GM12878 (cell line): ENCODE measurements at regions not wholly inside any gene's neighbourhood (a gene's known extent, or its start where the extent isn't known, plus 50 kb on each side); places are given as distances from the start of the nearest gene placed in this dataset.

Experiments used
- ATAC-seq: fragments of 200-7000 bp; cut with Tn5 transposase; 3 replicates; pipeline ENCODE4 v1.9.1; 2020; ENCODE audit warnings: mild to moderate bottlenecking, moderate library complexity
- BruUV-seq: library from RNA; stranded (reverse); fragments of 400-500 nt; replicated peaks from 2 replicates; lab custom pipeline; 2021; lab: Mats Ljungman, UMichigan
- CTCF ChIA-PET: fragments of 300-600 bp; sonication (Branson Sonifier 250); formaldehyde crosslinking; extraction: SDS; loops from one replicate; lab custom pipeline; 2021; ENCODE audit warnings: inconsistent platforms; lab: Yijun Ruan, JAX
- POLR2A ChIA-PET: fragments of 350-600 bp; formaldehyde crosslinking; extraction: SDS; loops from one replicate; lab custom pipeline; 2021; ENCODE audit warnings: inconsistent platforms; lab: Charles Lee
- RAD21 ChIA-PET: fragments of 300-600 bp; sonication (Branson Sonifier 250); formaldehyde crosslinking; loops from one replicate; lab custom pipeline; 2023; ENCODE audit warnings: antibody characterized with exemption; ENCODE audit not compliant: unreplicated experiment; lab: Charles Lee
- SMC1A ChIA-PET: fragments of 300-600 bp; sonication (Branson Sonifier 250); formaldehyde crosslinking; loops from one replicate; lab custom pipeline; 2023; ENCODE audit not compliant: unreplicated experiment, uncharacterized antibody; lab: Charles Lee
- DNase-seq: peaks from one replicate; pipeline ENCODE4 v3.0.0-alpha.2; 2011; ENCODE audit warnings: low read depth, low spot score
- FAIRE-seq: peaks from 3 replicates; lab custom pipeline; 2011; peaks lifted over from hg19 to GRCh38; lab: Jason Lieb, UNC
- H2AFZ ChIP-seq: 2 replicates; pipeline ENCODE4 v1.6.0; 2011; ENCODE audit warnings: low read depth, low read length, control low read depth; ENCODE audit not compliant: control insufficient read depth
- H3K27ac ChIP-seq: 2 replicates; pipeline ENCODE4 v1.5.1; 2011; ENCODE audit warnings: control low read depth; ENCODE audit not compliant: control insufficient read depth, insufficient read depth
- H3K27me3 ChIP-seq, 2 experiments: replicated peaks in 1 of 2; 2 replicates each; pipeline versions ENCODE4 v1.6.0 to v1.6.1; 2011; ENCODE audit warnings: low read length in 1 of 2; ENCODE audit not compliant: control insufficient read depth in 2 of 2, insufficient read depth in 2 of 2
- H3K36me3 ChIP-seq, 2 experiments: 2 replicates each; pipeline ENCODE4 v1.5.1; 2011; ENCODE audit warnings: low read length in 1 of 2; ENCODE audit not compliant: control insufficient read depth in 2 of 2, insufficient read depth in 2 of 2
- H3K4me1 ChIP-seq: 2 replicates; pipeline ENCODE4 v1.6.1; 2011; ENCODE audit warnings: mild to moderate bottlenecking, low read length, moderate library complexity, mixed read lengths; ENCODE audit not compliant: control insufficient read depth, insufficient read depth
- H3K4me2 ChIP-seq: 2 replicates; pipeline ENCODE4 v1.6.0; 2011; ENCODE audit warnings: control low read depth; ENCODE audit not compliant: control insufficient read depth, insufficient read depth
- H3K4me3 ChIP-seq: fragments of 200-600 bp; sonication (generic); 2 replicates; pipeline ENCODE4 v1.5.1; 2016
- H3K79me2 ChIP-seq: 2 replicates; pipeline ENCODE4 v1.6.0; 2011; ENCODE audit warnings: low read length; ENCODE audit not compliant: control insufficient read depth, insufficient read depth
- H3K9ac ChIP-seq: 2 replicates; pipeline ENCODE4 v1.8.0; 2011; ENCODE audit warnings: low read length, control low read depth, mixed read lengths; ENCODE audit not compliant: control insufficient read depth, insufficient read depth
- H3K9me3 ChIP-seq: replicated peaks from 3 replicates; pipeline ENCODE4 v1.5.1; 2011; ENCODE audit warnings: mild to moderate bottlenecking, low read length; ENCODE audit not compliant: control insufficient read depth, insufficient read depth
- H4K20me1 ChIP-seq: 2 replicates; pipeline ENCODE4 v1.6.0; 2011; ENCODE audit not compliant: control insufficient read depth, insufficient read depth
- BMI1 ChIP-seq: fragments of 450-650 bp; IDR thresholded peaks from 2 replicates; pipeline ENCODE4 v1.6.1; 2016; ENCODE audit warnings: mild to moderate bottlenecking, moderate library complexity, borderline replicate concordance
- EED ChIP-seq: sonication (generic); IDR thresholded peaks from 2 replicates; pipeline ENCODE4 v1.6.1; 2016; ENCODE audit warnings: antibody characterized with exemption, low read depth
- IKZF1 ChIP-seq: fragments of 450-650 bp; conservative IDR thresholded peaks from 2 replicates; pipeline ENCODE4 v1.6.1; 2017; ENCODE audit warnings: antibody characterized with exemption, mild to moderate bottlenecking
- IRF4 ChIP-seq: IDR thresholded peaks from 2 replicates; pipeline ENCODE4 v1.6.1; 2011; ENCODE audit warnings: low read depth, low read length
- JUNB ChIP-seq: IDR thresholded peaks from 2 replicates; pipeline ENCODE4 v1.6.1; 2016; ENCODE audit warnings: antibody characterized with exemption, mild to moderate bottlenecking
- KDM1A ChIP-seq: fragments of 200-600 bp; sonication (generic); IDR thresholded peaks from 2 replicates; pipeline ENCODE4 v1.6.1; 2016; ENCODE audit warnings: borderline replicate concordance
- MAX ChIP-seq: IDR thresholded peaks from 2 replicates; pipeline ENCODE4 v1.6.1; 2012; ENCODE audit warnings: low read depth, low read length, improper control_type of control experiment
- NFIC ChIP-seq: IDR thresholded peaks from 2 replicates; pipeline ENCODE4 v1.6.1; 2012; ENCODE audit warnings: low read depth, mild to moderate bottlenecking, inconsistent platforms, low read length, moderate library complexity
- NFYB ChIP-seq: IDR thresholded peaks from 2 replicates; pipeline ENCODE4 v1.6.1; 2011; ENCODE audit warnings: low read depth, mild to moderate bottlenecking, low read length, improper control_type of control experiment, moderate library complexity; ENCODE audit not compliant: insufficient read depth
- PRDM15 ChIP-seq: fragments of 450-650 bp; formaldehyde crosslinking; IDR thresholded peaks from 2 replicates; pipeline ENCODE4 v1.4.0; 2020; ENCODE audit warnings: mild to moderate bottlenecking, moderate library complexity
- SIN3A ChIP-seq: IDR thresholded peaks from 2 replicates; pipeline ENCODE4 v1.6.1; 2012; ENCODE audit warnings: low read depth, low read length, improper control_type of control experiment
- STAT1 ChIP-seq: fragments of 450-650 bp; conservative IDR thresholded peaks from 2 replicates; pipeline ENCODE4 v1.6.1; 2014; ENCODE audit warnings: antibody characterized with exemption, mild to moderate bottlenecking
- SUZ12 ChIP-seq: fragments of 200-600 bp; sonication (generic); IDR thresholded peaks from one replicate; pipeline ENCODE4 v1.6.1; 2018; ENCODE audit warnings: antibody characterized with exemption, mild to moderate bottlenecking; ENCODE audit not compliant: unreplicated experiment
- ZBED1 ChIP-seq: IDR thresholded peaks from 2 replicates; pipeline ENCODE4 v1.6.1; 2016; ENCODE audit warnings: borderline replicate concordance
- WGBS: methylation state at CpG from one replicate; pipeline ENCODE4 v1.1.6; 2016; ENCODE audit warnings: low lambda C conversion rate; ENCODE audit not compliant: insufficient replicate concordance, insufficient coverage; ENCODE audit errors: missing lambda C conversion rate; 5-methylcytosine and 5-hydroxymethylcytosine counted together
- in situ Hi-C: fragments of 300-500 bp; cut with MboI; formaldehyde crosslinking; loops from 9 replicates; pipeline ENCODE4 v1.14.3; 2018; ENCODE audit warnings: mixed read lengths
- intact Hi-C: fragments of 100-400 bp; cut with micrococcal nuclease; formaldehyde crosslinking; loops from one replicate; pipeline ENCODE4 v1.14.2; 2022; ENCODE audit not compliant: unreplicated experiment
- TF ChIP-seq, protein P1 (sequence below): fragments of 450-650 bp; IDR thresholded peaks from 2 replicates; pipeline ENCODE4 v1.6.1; 2016; ENCODE audit warnings: mild to moderate bottlenecking

- no peak for TF ChIP-seq PRDM15 (CRISPR knock-in tag)
- TF ChIP-seq STAT1 = no peak
- no peak for TF ChIP-seq KDM1A
- no peak for TF ChIP-seq BMI1
- no peak for TF ChIP-seq MAX
These were observed 360.5 kb downstream of the ICE1 start (continued) for GRCh38 chr5:5783021-5783420.

DNA sequence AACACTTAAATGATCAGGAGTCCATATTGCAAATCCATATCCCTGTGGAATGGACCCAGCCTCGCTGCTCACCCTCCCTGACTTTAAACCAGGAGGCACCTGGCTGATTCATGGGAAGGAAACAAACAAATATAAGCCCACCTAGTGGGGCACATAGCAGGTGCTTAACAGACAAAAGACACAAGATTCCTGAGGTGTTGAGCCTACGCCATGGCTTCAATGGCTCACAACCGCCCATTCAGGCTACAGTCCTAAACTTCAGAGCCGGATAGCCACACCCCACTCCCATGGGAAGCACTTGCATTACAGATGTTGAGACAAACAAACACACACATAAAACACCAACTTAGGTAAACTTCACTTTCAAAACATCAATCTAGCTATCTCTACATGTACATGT is 359.9 kb downstream of the ICE1 start:
- no TSS peak for BruUV-seq
- no peak overlapping the region for H3K4me2 ChIP-seq
- TF ChIP-seq EED (no peak), ZBED1 (no peak), SUZ12 (no peak), IKZF1 (no peak), JUNB (no peak), IRF4 (no peak), NFIC (no peak), SIN3A (no peak), NFYB (no peak)
- TF ChIP-seq, protein P1, sequence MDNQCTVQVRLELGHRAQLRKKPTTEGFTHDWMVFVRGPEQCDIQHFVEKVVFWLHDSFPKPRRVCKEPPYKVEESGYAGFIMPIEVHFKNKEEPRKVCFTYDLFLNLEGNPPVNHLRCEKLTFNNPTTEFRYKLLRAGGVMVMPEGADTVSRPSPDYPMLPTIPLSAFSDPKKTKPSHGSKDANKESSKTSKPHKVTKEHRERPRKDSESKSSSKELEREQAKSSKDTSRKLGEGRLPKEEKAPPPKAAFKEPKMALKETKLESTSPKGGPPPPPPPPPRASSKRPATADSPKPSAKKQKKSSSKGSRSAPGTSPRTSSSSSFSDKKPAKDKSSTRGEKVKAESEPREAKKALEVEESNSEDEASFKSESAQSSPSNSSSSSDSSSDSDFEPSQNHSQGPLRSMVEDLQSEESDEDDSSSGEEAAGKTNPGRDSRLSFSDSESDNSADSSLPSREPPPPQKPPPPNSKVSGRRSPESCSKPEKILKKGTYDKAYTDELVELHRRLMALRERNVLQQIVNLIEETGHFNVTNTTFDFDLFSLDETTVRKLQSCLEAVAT = no peak
- DNase-seq (no peak), FAIRE-seq (no peak), ATAC-seq (no peak)
- POLR2A ChIA-PET = no interaction called here
- SMC1A ChIA-PET = interaction anchor here (0.5 kb wide), 1 partner anchor 9 kb away, joined by 4 read pairs; no protein-coding TSS in a partner anchor
- no peaks in the 10 kb centered on the region for H3K27me3 ChIP-seq
- peaks cover 4% of the 10 kb centered on the region; the same call in 2 of the 3 replicates for H3K9me3 ChIP-seq
- H3K79me2 ChIP-seq = no peaks in the 10 kb centered on the region
- no peaks in the 10 kb centered on the region for H3K36me3 ChIP-seq
- H3K9ac ChIP-seq = no peak overlapping the region
- H3K4me3 ChIP-seq = no peak overlapping the region
- no peak overlapping the region for H3K27ac ChIP-seq
- CTCF ChIA-PET = no interaction called here
- H4K20me1 ChIP-seq = no peaks in the 10 kb centered on the region
- 89% methylated on average over 4 of the region's 4 CpGs for WGBS
- RAD21 ChIA-PET = no interaction called here
- in situ Hi-C loops = no loop called here
- no peaks in the 10 kb centered on the region for H3K4me1 ChIP-seq
- intact Hi-C loops = no loop called here
- no peak overlapping the region for H2AFZ ChIP-seq
